ENCODE measurements at regions not wholly inside any gene's neighbourhood (a gene's known extent, or its start where the extent isn't known, plus 50 kb on each side); places are given as distances from the start of the nearest gene placed in this dataset.

DNA sequence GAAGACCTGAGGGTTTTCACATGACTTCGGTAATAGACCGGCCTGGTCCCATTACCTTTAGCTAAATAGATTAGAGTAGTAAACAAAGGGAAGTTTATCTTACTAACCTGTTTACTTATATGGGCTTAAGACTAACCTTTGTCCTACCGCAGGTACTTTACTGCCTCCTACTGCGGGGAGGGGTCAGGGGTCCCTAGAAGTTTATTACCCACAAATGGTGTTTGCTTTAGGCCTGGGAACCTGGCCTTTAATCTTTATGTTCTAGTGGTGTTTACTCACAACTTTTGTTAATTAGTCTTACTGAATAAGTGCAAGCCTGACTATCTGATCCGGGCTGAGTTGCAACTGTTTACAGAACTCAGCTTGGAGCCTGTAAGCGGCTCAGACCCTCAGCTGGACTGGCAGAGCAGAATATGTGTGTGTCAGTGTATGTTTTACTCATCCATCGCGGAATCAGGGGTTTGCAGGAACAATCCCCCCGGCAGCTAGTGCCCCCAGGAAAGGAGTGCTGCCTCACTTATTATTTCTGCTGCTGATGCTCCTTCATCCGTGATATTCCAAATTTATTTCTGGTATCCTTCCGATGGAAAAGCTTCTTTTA is 578.9 kb upstream of the SEMA3D start:
- no peak overlapping the region for H3K4me3 ChIP-seq (ENCODE audit: low read depth in 1 of 3, low read length in 3 of 3)
- no peak overlapping the region for H3K27ac ChIP-seq (ENCODE audit: low read depth in 1 of 2, low read length in 2 of 2)
- no peak for DNase-seq (ENCODE audit: low spot score)
- H3K36me3 ChIP-seq (ENCODE audit: control insufficient read depth in 4 of 4, insufficient read depth in 3 of 4, low read depth in 1 of 4, low read length in 3 of 4): no peaks in the 10 kb centered on the region
- no peaks in the 10 kb centered on the region for H3K27me3 ChIP-seq (ENCODE audit: control insufficient read depth in 4 of 4, insufficient read depth in 4 of 4, low read length in 3 of 4)
- TF ChIP-seq RXRA (IDR thresholded peaks at IDR 0.05): no peak
- TF ChIP-seq HNF4G (IDR thresholded peaks at IDR 0.05): no peak
- no peak for TF ChIP-seq TAF1 (conservative IDR thresholded peaks at IDR 0.05)
- TF ChIP-seq, protein P1, sequence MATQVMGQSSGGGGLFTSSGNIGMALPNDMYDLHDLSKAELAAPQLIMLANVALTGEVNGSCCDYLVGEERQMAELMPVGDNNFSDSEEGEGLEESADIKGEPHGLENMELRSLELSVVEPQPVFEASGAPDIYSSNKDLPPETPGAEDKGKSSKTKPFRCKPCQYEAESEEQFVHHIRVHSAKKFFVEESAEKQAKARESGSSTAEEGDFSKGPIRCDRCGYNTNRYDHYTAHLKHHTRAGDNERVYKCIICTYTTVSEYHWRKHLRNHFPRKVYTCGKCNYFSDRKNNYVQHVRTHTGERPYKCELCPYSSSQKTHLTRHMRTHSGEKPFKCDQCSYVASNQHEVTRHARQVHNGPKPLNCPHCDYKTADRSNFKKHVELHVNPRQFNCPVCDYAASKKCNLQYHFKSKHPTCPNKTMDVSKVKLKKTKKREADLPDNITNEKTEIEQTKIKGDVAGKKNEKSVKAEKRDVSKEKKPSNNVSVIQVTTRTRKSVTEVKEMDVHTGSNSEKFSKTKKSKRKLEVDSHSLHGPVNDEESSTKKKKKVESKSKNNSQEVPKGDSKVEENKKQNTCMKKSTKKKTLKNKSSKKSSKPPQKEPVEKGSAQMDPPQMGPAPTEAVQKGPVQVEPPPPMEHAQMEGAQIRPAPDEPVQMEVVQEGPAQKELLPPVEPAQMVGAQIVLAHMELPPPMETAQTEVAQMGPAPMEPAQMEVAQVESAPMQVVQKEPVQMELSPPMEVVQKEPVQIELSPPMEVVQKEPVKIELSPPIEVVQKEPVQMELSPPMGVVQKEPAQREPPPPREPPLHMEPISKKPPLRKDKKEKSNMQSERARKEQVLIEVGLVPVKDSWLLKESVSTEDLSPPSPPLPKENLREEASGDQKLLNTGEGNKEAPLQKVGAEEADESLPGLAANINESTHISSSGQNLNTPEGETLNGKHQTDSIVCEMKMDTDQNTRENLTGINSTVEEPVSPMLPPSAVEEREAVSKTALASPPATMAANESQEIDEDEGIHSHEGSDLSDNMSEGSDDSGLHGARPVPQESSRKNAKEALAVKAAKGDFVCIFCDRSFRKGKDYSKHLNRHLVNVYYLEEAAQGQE (IDR thresholded peaks at IDR 0.05): no peak
- TF ChIP-seq FOXA2 (IDR thresholded peaks at IDR 0.05): no peak
- TF ChIP-seq MAX (IDR thresholded peaks at IDR 0.05): no peak
- TF ChIP-seq HNF4A (conservative IDR thresholded peaks at IDR 0.05): no peak
- no peak for TF ChIP-seq EGR1 (IDR thresholded peaks at IDR 0.05; ENCODE audit: low read depth in 2 of 2)
- TF ChIP-seq ATF3 (IDR thresholded peaks at IDR 0.05): no peak
- no peak for TF ChIP-seq FOXA1 (IDR thresholded peaks at IDR 0.05)
- TF ChIP-seq RAD21 (IDR thresholded peaks at IDR 0.05): no peak
- TF ChIP-seq GABPA (IDR thresholded peaks at IDR 0.05 in 1 of 2, conservative IDR thresholded peaks at IDR 0.05 in 1 of 2): no peak
- no peak for TF ChIP-seq SP1 (IDR thresholded peaks at IDR 0.05)
- TF ChIP-seq JUND (IDR thresholded peaks at IDR 0.05): no peak
- no peak for TF ChIP-seq NR2F2 (IDR thresholded peaks at IDR 0.05)
- no peak for TF ChIP-seq ZBTB33 (IDR thresholded peaks at IDR 0.05)
- TF ChIP-seq, protein P2, sequence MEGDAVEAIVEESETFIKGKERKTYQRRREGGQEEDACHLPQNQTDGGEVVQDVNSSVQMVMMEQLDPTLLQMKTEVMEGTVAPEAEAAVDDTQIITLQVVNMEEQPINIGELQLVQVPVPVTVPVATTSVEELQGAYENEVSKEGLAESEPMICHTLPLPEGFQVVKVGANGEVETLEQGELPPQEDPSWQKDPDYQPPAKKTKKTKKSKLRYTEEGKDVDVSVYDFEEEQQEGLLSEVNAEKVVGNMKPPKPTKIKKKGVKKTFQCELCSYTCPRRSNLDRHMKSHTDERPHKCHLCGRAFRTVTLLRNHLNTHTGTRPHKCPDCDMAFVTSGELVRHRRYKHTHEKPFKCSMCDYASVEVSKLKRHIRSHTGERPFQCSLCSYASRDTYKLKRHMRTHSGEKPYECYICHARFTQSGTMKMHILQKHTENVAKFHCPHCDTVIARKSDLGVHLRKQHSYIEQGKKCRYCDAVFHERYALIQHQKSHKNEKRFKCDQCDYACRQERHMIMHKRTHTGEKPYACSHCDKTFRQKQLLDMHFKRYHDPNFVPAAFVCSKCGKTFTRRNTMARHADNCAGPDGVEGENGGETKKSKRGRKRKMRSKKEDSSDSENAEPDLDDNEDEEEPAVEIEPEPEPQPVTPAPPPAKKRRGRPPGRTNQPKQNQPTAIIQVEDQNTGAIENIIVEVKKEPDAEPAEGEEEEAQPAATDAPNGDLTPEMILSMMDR (IDR thresholded peaks at IDR 0.05; ENCODE audit: low read depth, low read length, missing input control): no peak
- no peak for TF ChIP-seq YY1 (IDR thresholded peaks at IDR 0.05)
- no peaks in the 10 kb centered on the region for H3K4me1 ChIP-seq (ENCODE audit: control insufficient read depth in 4 of 4, insufficient read depth in 4 of 4, low read length in 3 of 4)
- 23% methylated on average over 11 of the region's 11 CpGs for WGBS
- no peaks in the 10 kb centered on the region for H3K9me3 ChIP-seq (ENCODE audit: control insufficient read depth in 4 of 4, low read length in 3 of 4)
- no peak overlapping the region for H3K9ac ChIP-seq (ENCODE audit: low read depth in 1 of 2, low read length in 2 of 2)

All from liver (tissue), 8 donors.